AG04450 (cell line): ENCODE measurements at regions not wholly inside any gene's neighbourhood (a gene's known extent, or its start where the extent isn't known, plus 50 kb on each side); places are given as distances from the start of the nearest gene placed in this dataset.

ENCODE experiments used
- CTCF ChIA-PET: fragments of 300-600, 350-600 bp; formaldehyde crosslinking; extraction: SDS; loops from one replicate; lab custom pipeline; 2022; ENCODE audit warnings: antibody characterized with exemption, inconsistent platforms; lab: Charles Lee
- POLR2A ChIA-PET: fragments of 350-600 bp; formaldehyde crosslinking; extraction: SDS; loops from one replicate; lab custom pipeline; 2021; ENCODE audit warnings: antibody characterized with exemption, inconsistent platforms; lab: Yijun Ruan, JAX
- DNase-seq: peaks from one replicate; pipeline ENCODE4 v3.0.0-alpha.2; 2011; ENCODE audit warnings: low read depth, low spot score
- H3K27ac ChIP-seq: one replicate; pipeline ENCODE4 v1.5.1; 2012; ENCODE audit warnings: low read depth, low read length, control low read depth
- H3K27me3 ChIP-seq: one replicate; pipeline ENCODE4 v1.6.0; 2012; ENCODE audit warnings: low read length; ENCODE audit not compliant: control insufficient read depth, insufficient read depth
- H3K4me3 ChIP-seq: 2 replicates; pipeline ENCODE4 v1.5.1; 2011; ENCODE audit warnings: mild to moderate bottlenecking, low read depth, low read length, control low read depth
- H3K9me3 ChIP-seq: 2 replicates; pipeline ENCODE4 v1.5.1; 2012; ENCODE audit warnings: low read length; ENCODE audit not compliant: control insufficient read depth, insufficient read depth
- TF ChIP-seq, protein P1 (sequence below): IDR thresholded peaks from 2 replicates; pipeline ENCODE4 v1.5.1; 2011; ENCODE audit warnings: low read depth, low read length, control low read depth, inconsistent platforms

DNA sequence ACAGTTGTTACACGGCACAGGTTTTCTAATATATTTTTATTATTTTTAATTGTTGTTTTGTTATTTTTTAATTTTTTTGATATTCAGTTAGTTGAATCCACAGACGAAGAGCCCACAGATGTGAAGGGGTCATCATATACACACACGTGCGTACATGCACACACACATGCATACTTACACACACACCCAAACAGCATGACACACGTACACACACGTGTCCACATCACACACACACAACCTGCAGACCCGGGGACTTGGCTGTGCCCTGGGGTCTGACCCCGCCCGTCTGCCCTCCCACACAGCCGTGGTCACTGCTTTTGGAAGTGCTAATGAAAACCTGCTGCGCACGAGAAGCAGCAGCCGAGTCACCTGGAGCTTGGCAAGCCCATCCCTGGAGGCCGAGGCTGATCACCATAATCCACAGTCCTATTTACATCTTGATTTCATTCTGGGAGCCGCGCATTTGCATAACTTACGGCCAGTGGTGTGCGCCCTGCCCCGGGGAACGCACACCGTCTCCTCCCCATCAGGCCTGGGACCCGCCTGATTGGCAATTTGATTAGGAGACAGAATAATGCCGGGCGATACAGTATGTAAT is 110.3 kb downstream of the BRD1 start:
- peaks cover 14% of the 10 kb centered on the region; the same call in 1 of the 2 replicates for H3K9me3 ChIP-seq
- no peak overlapping the region for H3K27ac ChIP-seq
- H3K27me3 ChIP-seq, result no peaks in the 10 kb centered on the region
- CTCF ChIA-PET, result no interaction called here
- TF ChIP-seq, protein P1, sequence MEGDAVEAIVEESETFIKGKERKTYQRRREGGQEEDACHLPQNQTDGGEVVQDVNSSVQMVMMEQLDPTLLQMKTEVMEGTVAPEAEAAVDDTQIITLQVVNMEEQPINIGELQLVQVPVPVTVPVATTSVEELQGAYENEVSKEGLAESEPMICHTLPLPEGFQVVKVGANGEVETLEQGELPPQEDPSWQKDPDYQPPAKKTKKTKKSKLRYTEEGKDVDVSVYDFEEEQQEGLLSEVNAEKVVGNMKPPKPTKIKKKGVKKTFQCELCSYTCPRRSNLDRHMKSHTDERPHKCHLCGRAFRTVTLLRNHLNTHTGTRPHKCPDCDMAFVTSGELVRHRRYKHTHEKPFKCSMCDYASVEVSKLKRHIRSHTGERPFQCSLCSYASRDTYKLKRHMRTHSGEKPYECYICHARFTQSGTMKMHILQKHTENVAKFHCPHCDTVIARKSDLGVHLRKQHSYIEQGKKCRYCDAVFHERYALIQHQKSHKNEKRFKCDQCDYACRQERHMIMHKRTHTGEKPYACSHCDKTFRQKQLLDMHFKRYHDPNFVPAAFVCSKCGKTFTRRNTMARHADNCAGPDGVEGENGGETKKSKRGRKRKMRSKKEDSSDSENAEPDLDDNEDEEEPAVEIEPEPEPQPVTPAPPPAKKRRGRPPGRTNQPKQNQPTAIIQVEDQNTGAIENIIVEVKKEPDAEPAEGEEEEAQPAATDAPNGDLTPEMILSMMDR, result no peak
- no peak overlapping the region for H3K4me3 ChIP-seq
- no peak for DNase-seq
- POLR2A ChIA-PET, result no interaction called here

- TF ChIP-seq, protein P1, result no peak
- no peak overlapping the region for H3K4me3 ChIP-seq
- peaks cover 20% of the 10 kb centered on the region; the same call in 1 of the 2 replicates for H3K9me3 ChIP-seq
- H3K27ac ChIP-seq, result no peak overlapping the region
- ChIA-PET POLR2A (no interaction called here), CTCF (no interaction called here)
- no peaks in the 10 kb centered on the region for H3K27me3 ChIP-seq
- no peak for DNase-seq
These were observed 111.2 kb downstream of the BRD1 start for GRCh38 chr22:49716441-49716840.

GRCh38 chr22:49715450-49715849 is 112.2 kb downstream of the BRD1 start:
- Histone ChIP-seq H3K27me3 (no peaks in the 10 kb centered on the region), H3K4me3 (no peak overlapping the region), H3K9me3 (peaks cover 25% of the 10 kb centered on the region; the same call in 1 of the 2 replicates), H3K27ac (no peak overlapping the region)
- ChIA-PET CTCF (interaction anchor here (0.9 kb wide), 1 partner anchor 16 kb away, joined by 3 read pairs; no protein-coding TSS in a partner anchor), POLR2A (no interaction called here)
- DNase-seq, result no peak
- TF ChIP-seq, protein P1, result no peak

GRCh38 chr22:49713003-49713402 is 114.7 kb downstream of the BRD1 start:
- no peak for DNase-seq
- Histone ChIP-seq H3K4me3 (no peak overlapping the region), H3K27me3 (no peaks in the 10 kb centered on the region), H3K27ac (no peak overlapping the region), H3K9me3 (peaks cover 25% of the 10 kb centered on the region; the same call in 1 of the 2 replicates)
- POLR2A ChIA-PET, result no interaction called here
- CTCF ChIA-PET, result no interaction called here
- TF ChIP-seq, protein P1, result no peak

- TF ChIP-seq, protein P1, result no peak
- POLR2A ChIA-PET, result no interaction called here
- H3K4me3 ChIP-seq, result no peak overlapping the region
- H3K9me3 ChIP-seq, result peaks cover 21% of the 10 kb centered on the region; the same call in 1 of the 2 replicates
- H3K27me3 ChIP-seq, result no peaks in the 10 kb centered on the region
- CTCF ChIA-PET, result no interaction called here
- DNase-seq, result no peak
- no peak overlapping the region for H3K27ac ChIP-seq
These were observed 115.4 kb downstream of the BRD1 start for GRCh38 chr22:49712195-49712791.
